Liver (tissue), 8 donors: ENCODE measurements at regions not wholly inside any gene's neighbourhood (a gene's known extent, or its start where the extent isn't known, plus 50 kb on each side); places are given as distances from the start of the nearest gene placed in this dataset.

Experiments
- DNase-seq: peaks from one replicate; pipeline ENCODE4 v3.0.0-alpha.2; 2017; ENCODE audit warnings: low spot score
- H3K27ac ChIP-seq, 2 donors: one replicate each; pipeline ENCODE4 v1.7.0; 2013; ENCODE audit warnings: inconsistent platforms in 2 of 2, low read length in 2 of 2, control low read depth in 1 of 2, low read depth in 1 of 2, mild to moderate bottlenecking in 1 of 2
- H3K27me3 ChIP-seq, 4 donors: one replicate each; pipeline versions ENCODE4 v1.6.1 to v1.7.0; 2013; ENCODE audit warnings: low read length in 3 of 4, inconsistent platforms in 1 of 4, mild to moderate bottlenecking in 1 of 4, moderate library complexity in 1 of 4; ENCODE audit not compliant: control insufficient read depth in 4 of 4, insufficient read depth in 4 of 4
- H3K36me3 ChIP-seq, 4 donors: one replicate each; pipeline versions ENCODE4 v1.6.1 to v1.7.0; 2013; ENCODE audit warnings: low read length in 3 of 4, mild to moderate bottlenecking in 3 of 4, low read depth in 1 of 4, moderate library complexity in 1 of 4; ENCODE audit not compliant: control insufficient read depth in 4 of 4, insufficient read depth in 3 of 4
- H3K4me1 ChIP-seq, 4 donors: one replicate each; pipeline versions ENCODE4 v1.6.1 to v1.7.0; 2013; ENCODE audit warnings: low read length in 3 of 4, mild to moderate bottlenecking in 3 of 4, moderate library complexity in 1 of 4; ENCODE audit not compliant: control insufficient read depth in 4 of 4, insufficient read depth in 4 of 4
- H3K4me3 ChIP-seq, 3 donors: one replicate each; pipeline versions ENCODE4 v1.6.1 to v1.7.0; 2013; ENCODE audit warnings: low read length in 3 of 3, control low read depth in 1 of 3, low read depth in 1 of 3, mild to moderate bottlenecking in 1 of 3
- H3K9ac ChIP-seq, 2 donors: one replicate each; pipeline ENCODE4 v1.7.0; 2013; ENCODE audit warnings: low read length in 2 of 2, mild to moderate bottlenecking in 2 of 2, moderate library complexity in 2 of 2, control low read depth in 1 of 2, low read depth in 1 of 2
- H3K9me3 ChIP-seq, 4 donors: one replicate each; pipeline versions ENCODE4 v1.6.1 to v1.7.0; 2013; ENCODE audit warnings: low read length in 3 of 4; ENCODE audit not compliant: control insufficient read depth in 4 of 4
- EGR1 ChIP-seq, 2 donors: IDR thresholded peaks; 2 replicates each; pipeline ENCODE4 v1.6.1; 2016 to 2018; ENCODE audit warnings: antibody characterized with exemption in 2 of 2, low read depth in 2 of 2
- FOXA2 ChIP-seq: IDR thresholded peaks from 2 replicates; pipeline ENCODE4 v1.6.1; 2016; ENCODE audit warnings: antibody characterized with exemption
- GABPA ChIP-seq, 2 donors: IDR thresholded peaks in 1 of 2; conservative IDR thresholded peaks in 1 of 2; 2 replicates each; pipeline ENCODE4 v1.6.1; 2016; ENCODE audit warnings: antibody characterized with exemption in 2 of 2, mild to moderate bottlenecking in 1 of 2, moderate library complexity in 1 of 2
- HNF4G ChIP-seq: IDR thresholded peaks from 2 replicates; pipeline ENCODE4 v1.6.1; 2016; ENCODE audit warnings: antibody characterized with exemption
- JUND ChIP-seq, 2 donors: IDR thresholded peaks; 2 replicates each; pipeline ENCODE4 v1.6.1; 2016; ENCODE audit warnings: antibody characterized with exemption in 2 of 2
- NR2F2 ChIP-seq: IDR thresholded peaks from 2 replicates; pipeline ENCODE4 v1.6.1; 2016; ENCODE audit warnings: antibody characterized with exemption
- RAD21 ChIP-seq, 2 donors: IDR thresholded peaks; 2 replicates each; pipeline ENCODE4 v1.6.1; 2016; ENCODE audit warnings: antibody characterized with exemption in 2 of 2, mild to moderate bottlenecking in 2 of 2
- REST ChIP-seq: IDR thresholded peaks from 2 replicates; pipeline ENCODE4 v1.6.1; 2016; ENCODE audit warnings: antibody characterized with exemption, mild to moderate bottlenecking
- RXRA ChIP-seq, 2 donors: IDR thresholded peaks; 2 replicates each; pipeline ENCODE4 v1.6.1; 2017 to 2018; ENCODE audit warnings: antibody characterized with exemption in 2 of 2, mild to moderate bottlenecking in 1 of 2
- SP1 ChIP-seq: IDR thresholded peaks from 2 replicates; pipeline ENCODE4 v1.6.1; 2018; ENCODE audit warnings: antibody characterized with exemption, mild to moderate bottlenecking
- TAF1 ChIP-seq: conservative IDR thresholded peaks from 2 replicates; pipeline ENCODE4 v1.6.1; 2016; ENCODE audit warnings: antibody characterized with exemption, mild to moderate bottlenecking
- YY1 ChIP-seq: IDR thresholded peaks from 2 replicates; pipeline ENCODE4 v1.6.1; 2016; ENCODE audit warnings: antibody characterized with exemption, mild to moderate bottlenecking
- WGBS: extraction: QIAGEN DNeasy Blood & Tissue Kit; methylation state at CpG from one replicate; pipeline ENCODE4 v1.1.7; 2013; 5-methylcytosine and 5-hydroxymethylcytosine counted together
- TF ChIP-seq, protein P1 (sequence below): IDR thresholded peaks from 2 replicates; pipeline ENCODE4 v1.6.1; 2016; ENCODE audit warnings: antibody characterized with exemption
- TF ChIP-seq, protein P2 (sequence below): fragments of 150-350 bp; IDR thresholded peaks from 2 replicates; pipeline ENCODE4 v1.5.1; 2017; ENCODE audit warnings: improper control_type of control experiment, low read depth, low read length; ENCODE audit not compliant: missing input control
- donor health status: healthy.
- donor health status: healthy.
- donor health status: healthy.
- donor health status: healthy.
- donor health status: healthy.

DNA sequence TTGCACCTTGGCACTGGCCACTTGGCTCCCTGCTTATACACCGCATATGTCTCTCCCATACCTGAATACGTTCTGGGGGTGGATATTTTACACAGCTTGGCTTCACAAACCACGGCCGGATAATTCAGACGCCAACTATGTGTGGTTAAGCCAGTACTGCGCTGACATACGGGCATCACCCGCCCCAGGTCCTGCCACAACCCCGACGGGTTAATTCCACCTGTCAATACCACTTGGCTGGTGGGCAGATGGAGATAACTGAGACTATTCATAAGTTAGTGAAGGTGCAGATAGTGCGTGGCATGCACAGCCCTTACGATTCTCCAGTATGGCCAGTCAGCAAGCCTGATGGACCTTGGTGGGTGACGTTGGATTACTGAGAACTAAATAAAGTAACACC lies 696.3 kb upstream of the AGA start:
- Histone ChIP-seq H3K27ac (no peak overlapping the region), H3K27me3 (no peaks in the 10 kb centered on the region), H3K4me3 (no peak overlapping the region), H3K4me1 (no peaks in the 10 kb centered on the region), H3K9me3 (peaks cover 0 to 6% (median 0%) of the 10 kb centered on the region in 4 donors), H3K9ac (no peak overlapping the region), H3K36me3 (no peaks in the 10 kb centered on the region)
- TF ChIP-seq HNF4G (no peak), RAD21 (IDR thresholded peaks at IDR 0.05) (no peak), JUND (IDR thresholded peaks at IDR 0.05) (no peak), YY1 (no peak), GABPA (IDR thresholded peaks at IDR 0.05 in 1 of 2, conservative IDR thresholded peaks at IDR 0.05 in 1 of 2) (no peak), TAF1 (no peak), FOXA2 (no peak), RXRA (IDR thresholded peaks at IDR 0.05) (no peak), EGR1 (IDR thresholded peaks at IDR 0.05; ENCODE audit: low read depth in 2 of 2) (no peak)
- TF ChIP-seq, protein P1, sequence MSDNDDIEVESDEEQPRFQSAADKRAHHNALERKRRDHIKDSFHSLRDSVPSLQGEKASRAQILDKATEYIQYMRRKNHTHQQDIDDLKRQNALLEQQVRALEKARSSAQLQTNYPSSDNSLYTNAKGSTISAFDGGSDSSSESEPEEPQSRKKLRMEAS, result no peak
- 90% methylated on average over 13 of the region's 13 CpGs for WGBS
- DNase-seq, result no peak

DNA sequence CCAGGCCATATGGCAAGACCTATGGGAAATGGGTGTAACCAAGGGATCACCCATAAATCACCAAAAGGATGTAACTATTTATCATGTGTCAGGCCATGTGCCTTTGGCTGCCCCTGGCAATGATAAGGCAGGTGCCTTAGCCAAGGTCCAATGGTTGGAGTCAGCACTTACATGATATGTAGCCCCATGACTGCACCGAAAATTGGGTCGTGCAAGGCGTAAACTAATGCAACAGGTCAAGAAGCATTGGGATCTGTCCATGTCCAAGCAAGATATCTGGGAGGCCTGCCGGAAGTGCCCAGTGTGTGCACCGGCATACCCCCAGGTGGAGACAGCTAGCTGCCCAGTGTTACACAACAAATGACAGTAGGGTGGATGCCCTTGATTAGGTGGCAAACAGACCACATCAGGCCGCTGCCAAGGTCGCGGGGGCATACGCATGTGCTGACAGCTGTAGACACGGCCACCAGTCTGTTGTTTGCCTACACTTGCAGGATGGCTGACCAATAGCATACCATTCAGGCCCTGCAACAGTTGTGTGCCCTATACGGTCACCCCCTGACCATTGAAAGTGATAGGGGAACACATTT lies 698.2 kb upstream of the AGA start:
- 95% methylated on average over 11 of the region's 11 CpGs for WGBS
- H3K9ac ChIP-seq, result no peak overlapping the region
- H3K36me3 ChIP-seq, result no peaks in the 10 kb centered on the region
- DNase-seq, result no peak
- no peak for TF ChIP-seq REST
- TF ChIP-seq YY1, result no peak
- no peak for TF ChIP-seq NR2F2
- TF ChIP-seq HNF4G, result no peak
- TF ChIP-seq RAD21 (IDR thresholded peaks at IDR 0.05), result no peak
- TF ChIP-seq FOXA2, result no peak
- TF ChIP-seq, protein P1, result no peak
- TF ChIP-seq SP1, result no peak
- TF ChIP-seq RXRA (IDR thresholded peaks at IDR 0.05), result no peak
- TF ChIP-seq JUND (IDR thresholded peaks at IDR 0.05), result no peak
- no peak for TF ChIP-seq GABPA (IDR thresholded peaks at IDR 0.05 in 1 of 2, conservative IDR thresholded peaks at IDR 0.05 in 1 of 2)
- TF ChIP-seq, protein P2, sequence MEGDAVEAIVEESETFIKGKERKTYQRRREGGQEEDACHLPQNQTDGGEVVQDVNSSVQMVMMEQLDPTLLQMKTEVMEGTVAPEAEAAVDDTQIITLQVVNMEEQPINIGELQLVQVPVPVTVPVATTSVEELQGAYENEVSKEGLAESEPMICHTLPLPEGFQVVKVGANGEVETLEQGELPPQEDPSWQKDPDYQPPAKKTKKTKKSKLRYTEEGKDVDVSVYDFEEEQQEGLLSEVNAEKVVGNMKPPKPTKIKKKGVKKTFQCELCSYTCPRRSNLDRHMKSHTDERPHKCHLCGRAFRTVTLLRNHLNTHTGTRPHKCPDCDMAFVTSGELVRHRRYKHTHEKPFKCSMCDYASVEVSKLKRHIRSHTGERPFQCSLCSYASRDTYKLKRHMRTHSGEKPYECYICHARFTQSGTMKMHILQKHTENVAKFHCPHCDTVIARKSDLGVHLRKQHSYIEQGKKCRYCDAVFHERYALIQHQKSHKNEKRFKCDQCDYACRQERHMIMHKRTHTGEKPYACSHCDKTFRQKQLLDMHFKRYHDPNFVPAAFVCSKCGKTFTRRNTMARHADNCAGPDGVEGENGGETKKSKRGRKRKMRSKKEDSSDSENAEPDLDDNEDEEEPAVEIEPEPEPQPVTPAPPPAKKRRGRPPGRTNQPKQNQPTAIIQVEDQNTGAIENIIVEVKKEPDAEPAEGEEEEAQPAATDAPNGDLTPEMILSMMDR, result no peak
- no peaks in the 10 kb centered on the region for H3K4me1 ChIP-seq
- H3K4me3 ChIP-seq, result no peak overlapping the region
- no peak overlapping the region for H3K27ac ChIP-seq
- no peaks in the 10 kb centered on the region for H3K27me3 ChIP-seq
- peaks cover 0 to 6% (median 0%) of the 10 kb centered on the region in 4 donors for H3K9me3 ChIP-seq
